Fibroblast of skin of right quadriceps (primary cell): ENCODE measurements at regions not wholly inside any gene's neighbourhood (a gene's known extent, or its start where the extent isn't known, plus 50 kb on each side); places are given as distances from the start of the nearest gene placed in this dataset.
"Not testable (repeated sequence)": the region's sequence is repeated elsewhere in the genome, so short reads cannot be mapped to it uniquely, and the experiment has no call there.

Experiments
- DNase-seq: peaks from one replicate; pipeline ENCODE4 v3.0.0-alpha.2; 2013

- no peak for DNase-seq
Measured at GRCh38 chr11:56855217-56855616, 106.7 kb upstream of the OR9G4 start.

DNA sequence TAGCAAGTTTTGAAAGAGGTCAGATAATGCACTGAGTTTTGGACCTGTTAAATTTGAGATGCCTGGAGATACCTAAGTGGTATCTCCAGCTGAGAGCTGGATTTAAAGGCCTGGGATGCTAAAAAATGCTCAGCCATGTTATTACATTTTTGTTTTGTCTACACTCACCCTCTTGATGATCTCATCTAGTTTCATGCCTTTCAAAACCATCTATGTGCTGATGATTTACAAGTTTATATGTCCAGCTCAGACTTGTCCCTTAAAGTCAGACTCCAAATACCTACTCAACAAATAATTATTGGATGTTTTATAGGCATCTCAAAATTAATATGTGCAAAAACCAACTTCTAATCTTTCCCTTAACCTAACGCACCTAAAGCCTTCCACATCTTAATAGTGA lies 103.6 kb upstream of the OR9G4 start:
- DNase-seq = no peak

DNA sequence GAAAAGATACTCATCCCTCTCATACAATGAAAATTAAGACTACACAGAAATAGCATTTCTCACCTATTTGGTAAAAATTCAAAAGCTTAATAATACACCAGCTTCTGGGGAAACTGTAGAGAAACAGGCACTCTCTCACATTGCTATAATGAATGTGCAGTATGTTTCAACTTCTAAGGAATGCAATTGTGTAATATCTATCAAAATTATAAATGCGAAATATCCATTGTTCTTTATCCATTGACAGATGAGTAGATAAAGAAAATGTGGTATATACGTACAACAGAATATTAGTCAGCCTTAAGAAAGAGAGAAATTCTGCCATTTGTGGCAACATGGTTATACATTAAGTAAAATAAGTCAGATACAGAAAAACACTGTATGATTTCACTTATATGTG lies 101.4 kb upstream of the OR9G4 start:
- no peak for DNase-seq

- no peak for DNase-seq
Measured at GRCh38 chr11:56849250-56849649, 100.8 kb upstream of the OR9G4 start.

DNA sequence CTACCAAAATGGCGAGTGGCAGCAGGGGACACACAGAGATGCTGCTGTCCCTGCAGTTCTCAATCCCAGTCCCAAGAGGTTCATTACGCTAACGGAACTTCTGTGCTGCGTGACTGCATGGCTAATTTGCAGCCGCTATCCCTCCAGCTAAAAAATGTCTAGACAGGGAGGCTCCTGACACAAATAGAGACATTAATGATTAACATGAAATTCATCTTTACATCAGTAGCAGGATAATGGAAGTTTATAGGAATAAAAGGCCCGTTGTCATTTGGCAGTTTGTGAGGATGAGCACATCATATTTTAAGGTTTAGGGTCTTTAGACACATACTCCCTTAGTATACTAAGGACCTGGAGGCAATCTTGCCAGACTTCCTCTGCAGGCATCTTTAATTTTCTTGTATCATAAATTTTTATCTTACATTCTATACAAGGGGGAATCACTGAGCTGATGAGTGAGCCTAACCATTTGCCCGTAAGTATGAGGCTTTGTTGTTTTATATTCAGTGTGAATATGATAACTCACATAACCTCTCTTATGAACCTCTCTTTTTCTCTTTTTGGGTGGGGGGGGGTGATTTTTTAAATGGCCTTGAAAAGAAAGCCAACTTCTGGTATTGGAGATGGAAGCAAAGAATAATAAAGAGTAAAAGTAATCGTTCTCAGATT lies 99.8 kb upstream of the OR9G4 start:
- no peak for DNase-seq

DNA sequence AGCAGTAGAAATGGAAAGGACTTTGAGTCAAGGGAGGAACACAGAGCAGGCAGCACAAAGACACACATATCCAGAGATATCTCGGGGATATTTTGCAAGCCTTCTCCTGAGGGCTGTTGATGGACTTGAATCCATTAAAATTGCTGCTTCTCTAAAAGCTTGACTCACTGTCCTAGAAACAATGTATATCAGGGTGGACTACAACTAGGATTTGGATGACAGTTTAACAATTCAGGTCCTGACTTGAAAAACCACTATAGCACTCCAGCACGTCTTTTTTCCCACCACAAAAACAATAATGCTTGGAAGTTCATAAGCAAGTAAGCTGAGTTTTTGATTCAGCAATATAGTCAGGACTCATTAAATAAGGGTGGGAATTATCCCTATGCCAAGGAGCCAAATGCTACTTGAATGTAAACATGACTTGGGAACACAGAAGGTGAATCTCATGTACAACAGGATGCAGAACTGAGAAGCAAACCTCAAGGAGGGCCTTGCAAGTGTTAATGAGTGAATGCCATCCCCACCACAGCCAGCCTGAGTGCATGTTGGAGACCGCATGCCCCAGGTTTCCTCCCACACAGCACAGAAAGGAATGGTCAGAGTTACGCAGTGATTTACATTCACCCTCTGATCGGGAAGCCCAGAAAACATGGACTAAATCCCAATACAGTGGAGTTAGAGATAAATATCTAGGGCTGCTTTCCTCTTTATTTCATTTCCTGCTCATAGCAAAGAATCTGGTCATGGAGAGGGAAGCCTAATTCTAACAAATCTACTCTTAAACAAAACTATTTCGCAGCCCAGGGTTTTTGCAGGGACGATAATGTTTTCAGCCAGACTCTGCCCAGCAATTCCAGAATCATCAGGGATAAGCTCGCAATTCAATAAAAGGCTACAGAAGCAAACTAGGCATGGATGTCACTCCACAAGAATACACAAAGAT lies 98.4 kb upstream of the OR9G4 start:
- DNase-seq = no peak

DNA sequence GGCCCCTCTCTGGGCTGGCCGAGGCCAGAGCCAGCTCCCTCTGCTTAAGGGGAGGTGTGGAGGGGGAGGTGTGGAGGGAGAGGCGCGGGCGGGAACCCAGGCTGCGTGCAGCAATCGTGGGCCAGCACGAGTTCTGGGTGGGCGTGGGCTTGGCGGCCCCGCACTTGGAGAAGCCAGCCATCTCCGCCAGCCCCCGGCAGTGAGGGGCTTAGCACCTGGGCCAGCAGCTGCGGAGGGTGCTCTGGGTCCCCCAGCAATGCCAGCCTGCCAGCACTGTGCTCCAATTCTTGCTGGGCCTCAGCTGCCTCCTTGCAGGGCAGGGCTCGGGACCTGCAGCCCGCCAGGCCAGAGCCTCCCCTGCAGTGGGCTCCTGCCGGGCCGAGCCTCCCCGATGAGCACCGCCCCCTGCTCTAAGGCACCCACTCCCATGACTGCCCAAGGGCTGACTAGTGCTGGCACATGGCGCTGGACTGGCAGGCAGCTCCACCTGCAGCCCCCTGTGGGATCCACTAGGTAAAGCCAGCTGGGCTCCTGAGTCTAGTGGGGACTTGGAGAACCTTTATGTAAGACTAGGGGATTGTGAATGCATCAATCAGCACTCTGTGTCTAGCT lies 96.7 kb upstream of the OR9G4 start:
- no peak for DNase-seq

DNA sequence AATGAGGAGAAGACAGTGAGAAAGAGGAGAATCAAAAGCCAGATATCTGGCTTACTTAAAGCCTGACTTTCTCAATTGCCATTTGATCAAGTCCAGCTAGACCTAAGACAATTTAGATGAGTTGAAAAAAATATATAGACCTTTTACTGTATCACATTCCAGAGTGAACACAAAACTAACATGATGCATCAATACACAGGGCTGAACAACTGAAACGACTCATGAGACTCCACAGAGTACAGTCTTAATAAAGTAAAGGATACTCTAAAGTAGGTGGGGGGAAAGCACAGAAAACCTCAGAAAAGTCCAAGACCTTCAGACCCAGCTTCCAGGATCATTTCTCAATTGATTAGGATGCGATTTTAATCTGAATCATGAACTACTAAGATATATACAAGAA lies 95.3 kb upstream of the OR9G4 start:
- no peak for DNase-seq

DNA sequence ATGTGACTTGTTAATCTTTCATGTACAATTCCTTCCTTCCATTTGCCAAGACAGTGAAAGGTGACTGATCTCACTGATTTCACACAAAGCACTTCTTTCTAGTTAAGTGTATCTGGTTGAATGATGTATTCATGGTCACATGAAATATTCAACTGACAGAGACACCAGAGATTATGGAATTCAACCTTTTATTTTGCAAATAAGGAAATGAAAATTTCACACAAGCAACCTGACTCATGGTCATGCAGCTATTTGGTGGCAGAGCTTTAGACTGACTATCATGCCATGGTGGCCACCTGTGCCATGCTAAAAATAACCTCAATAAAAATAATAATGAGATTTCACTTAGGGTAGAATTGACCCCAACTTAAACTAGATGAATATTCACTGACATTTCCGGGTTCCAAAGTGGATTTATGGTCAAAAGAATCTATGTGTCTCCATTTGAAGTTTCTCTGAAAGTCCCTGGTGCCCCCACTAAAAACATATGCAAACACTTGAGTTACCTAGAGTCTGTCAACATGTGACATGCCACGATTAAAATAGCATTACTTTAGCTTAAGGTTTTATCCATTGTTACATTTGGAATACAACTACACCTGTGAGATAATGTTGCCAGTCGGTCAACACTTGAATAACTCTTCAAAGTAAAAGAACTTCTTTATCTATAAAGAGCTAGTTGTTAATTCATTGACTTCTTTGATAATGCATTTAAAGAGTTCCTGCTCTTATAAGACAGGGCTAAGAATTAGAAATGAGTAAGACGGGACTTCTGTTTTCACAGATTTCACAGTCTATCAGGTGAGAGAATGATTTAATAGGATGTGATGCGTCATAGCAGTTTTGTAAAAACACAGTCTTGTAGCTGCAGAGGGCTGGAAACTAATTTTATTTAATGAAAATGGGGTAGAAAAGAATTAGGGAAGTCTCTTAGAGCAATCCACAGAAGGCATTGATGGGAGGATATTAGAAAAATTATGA lies 94.6 kb upstream of the OR9G4 start:
- no peak for DNase-seq

DNA sequence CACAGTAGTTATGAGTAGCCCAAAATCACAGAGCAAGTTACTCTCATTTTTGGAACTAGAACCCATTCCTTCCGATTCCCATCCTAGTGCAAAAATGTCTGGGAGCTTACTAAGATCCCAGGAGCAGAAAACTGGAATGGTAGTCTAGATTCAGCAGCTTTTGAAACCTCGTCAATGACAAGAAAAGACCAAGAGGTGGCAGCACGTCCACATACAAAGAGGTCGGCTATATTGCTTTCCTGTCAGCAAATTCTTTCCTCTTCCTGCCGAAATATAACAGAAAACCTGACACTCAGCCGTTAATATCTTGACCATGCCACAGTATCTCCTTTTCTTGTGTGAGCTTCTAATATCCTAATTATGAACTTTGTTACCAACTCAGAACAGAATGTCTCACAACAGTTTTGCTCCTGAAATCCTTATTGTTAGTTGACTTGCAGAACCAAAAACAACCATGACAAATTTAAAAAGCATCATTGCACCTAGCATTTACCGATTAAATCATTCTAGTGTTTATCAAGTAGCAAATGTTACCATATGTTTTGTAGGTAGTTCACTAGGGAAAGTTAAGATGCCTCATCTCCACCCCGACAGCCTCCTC lies 92.8 kb upstream of the OR9G4 start:
- peak; percentile 44 for DNase-seq

- not testable (repeated sequence) for DNase-seq
Measured at GRCh38 chr11:56827357-56827756, 78.9 kb upstream of the OR9G4 start.

- no peak for DNase-seq
Measured at GRCh38 chr11:56819916-56820315, 71.4 kb upstream of the OR9G4 start.

GRCh38 chr11:56817661-56818060 lies 69.2 kb upstream of the OR9G4 start:
- DNase-seq = no peak

- DNase-seq = no peak
Measured at GRCh38 chr11:56816259-56816658, 67.8 kb upstream of the OR9G4 start.

GRCh38 chr11:56808326-56808725 lies 59.8 kb upstream of the OR9G4 start:
- no peak for DNase-seq

GRCh38 chr11:56799691-56800210 lies 51.3 kb upstream of the OR9G4 start:
- no peak for DNase-seq
